Vagina (tissue), 2 donors: ENCODE measurements at regions not wholly inside any gene's neighbourhood (a gene's known extent, or its start where the extent isn't known, plus 50 kb on each side); places are given as distances from the start of the nearest gene placed in this dataset.

Experiments
- DNase-seq, 2 donors: peaks; one replicate each; pipeline ENCODE4 v3.0.0-alpha.2; 2017; ENCODE audit errors: extremely low spot score in 2 of 2
- H3K27ac ChIP-seq: fragments of 200-600 bp; sonication (generic); one replicate; pipeline ENCODE4 v1.5.1; 2019
- H3K27me3 ChIP-seq: fragments of 200-600 bp; sonication (generic); one replicate; pipeline ENCODE4 v1.5.1; 2019
- H3K36me3 ChIP-seq, 2 donors: fragments of 200-600 bp; sonication (generic); one replicate each; pipeline ENCODE4 v1.5.1; 2017 to 2019
- H3K4me1 ChIP-seq: fragments of 200-600 bp; sonication (generic); one replicate; pipeline ENCODE4 v1.5.1; 2019
- H3K4me3 ChIP-seq, 2 donors: fragments of 200-600 bp; sonication (generic); 1 replicate in 1 of 2; 2 replicates in 1 of 2; pipeline ENCODE4 v1.5.1; 2016 to 2019
- H3K9me3 ChIP-seq: fragments of 200-600 bp; sonication (generic); one replicate; pipeline ENCODE4 v1.5.1; 2019
- CTCF ChIP-seq, 3 experiments: fragments of 450-650 bp in 2 of 3; fragments of 200-600 bp in 1 of 3; sonication (generic) in 1 of 3; IDR thresholded peaks; one replicate each; pipeline ENCODE4 v1.5.1; 2017 to 2019; ENCODE audit warnings: antibody characterized with exemption in 3 of 3, mild to moderate bottlenecking in 2 of 3, moderate library complexity in 2 of 3
- POLR2A ChIP-seq, 2 donors: fragments of 450-650 bp; IDR thresholded peaks; one replicate each; pipeline ENCODE4 v1.6.1; 2017; ENCODE audit warnings: antibody characterized with exemption in 2 of 2, mild to moderate bottlenecking in 2 of 2, moderate library complexity in 2 of 2
- POLR2AphosphoS5 ChIP-seq, 2 donors: sonication (generic); formaldehyde crosslinking; IDR thresholded peaks; one replicate each; pipeline ENCODE4 v1.9.0; 2017; ENCODE audit warnings: antibody characterized with exemption in 2 of 2, mild to moderate bottlenecking in 2 of 2, low read depth in 1 of 2; ENCODE audit not compliant: insufficient read depth in 1 of 2
- intact Hi-C: fragments of 100-400 bp; cut with DNase I; formaldehyde crosslinking; loops from one replicate; pipeline ENCODE4 v1.15.1; 2023

DNA sequence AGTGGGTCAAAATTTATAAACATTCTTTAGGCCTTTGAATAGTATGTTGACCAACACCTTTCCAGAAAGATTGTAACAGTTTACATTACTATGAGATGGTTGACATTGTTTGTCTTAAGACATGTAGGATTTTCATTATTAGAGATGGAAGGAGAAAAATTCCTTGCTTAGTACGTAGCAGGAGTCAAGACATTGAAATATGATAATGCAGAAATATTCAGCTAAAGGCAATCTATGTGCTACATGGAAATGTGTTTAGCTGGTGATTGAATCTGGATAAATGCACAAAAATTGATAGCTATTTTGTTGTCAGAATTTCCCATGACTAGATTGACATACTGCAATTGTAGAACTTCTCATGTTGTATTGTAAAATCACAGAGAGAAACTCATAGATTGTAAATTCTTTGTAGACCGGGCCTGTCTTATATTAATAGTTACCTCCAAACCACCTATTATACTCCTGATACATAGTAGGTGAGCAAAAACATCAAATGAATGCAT lies 370.4 kb upstream of the CBLB start:
- no peak for DNase-seq
- intact Hi-C loops: no loop called here
- Histone ChIP-seq H3K4me1 (no peaks in the 10 kb centered on the region), H3K27ac (no peak overlapping the region), H3K9me3 (no peaks in the 10 kb centered on the region), H3K27me3 (no peaks in the 10 kb centered on the region), H3K36me3 (no peaks in the 10 kb centered on the region), H3K4me3 (no peak overlapping the region)
- TF ChIP-seq CTCF (IDR thresholded peaks at IDR 0.05) (no peak), POLR2AphosphoS5 (IDR thresholded peaks at IDR 0.05; ENCODE audit: insufficient read depth in 1 of 2, low read depth in 1 of 2) (no peak), POLR2A (IDR thresholded peaks at IDR 0.05) (no peak)

- Histone ChIP-seq H3K4me3 (no peak overlapping the region), H3K36me3 (no peaks in the 10 kb centered on the region), H3K4me1 (no peaks in the 10 kb centered on the region), H3K9me3 (no peaks in the 10 kb centered on the region), H3K27ac (no peak overlapping the region), H3K27me3 (no peaks in the 10 kb centered on the region)
- no peak for DNase-seq
- no peak for TF ChIP-seq POLR2AphosphoS5 (IDR thresholded peaks at IDR 0.05; ENCODE audit: insufficient read depth in 1 of 2, low read depth in 1 of 2)
- TF ChIP-seq POLR2A (IDR thresholded peaks at IDR 0.05): no peak
- TF ChIP-seq CTCF (IDR thresholded peaks at IDR 0.05): no peak
- intact Hi-C loops: no loop called here
Observed at GRCh38 chr3:106241593-106241992, 372.8 kb upstream of the CBLB start.

- Histone ChIP-seq H3K36me3 (no peaks in the 10 kb centered on the region), H3K27me3 (no peaks in the 10 kb centered on the region), H3K27ac (no peak overlapping the region), H3K9me3 (no peaks in the 10 kb centered on the region), H3K4me3 (no peak overlapping the region), H3K4me1 (no peaks in the 10 kb centered on the region)
- TF ChIP-seq POLR2AphosphoS5 (IDR thresholded peaks at IDR 0.05; ENCODE audit: insufficient read depth in 1 of 2, low read depth in 1 of 2) (no peak), POLR2A (IDR thresholded peaks at IDR 0.05) (no peak), CTCF (IDR thresholded peaks at IDR 0.05) (no peak)
- DNase-seq: no peak
- intact Hi-C loops: no loop called here
Observed at GRCh38 chr3:106242781-106243180, 374.0 kb upstream of the CBLB start.

GRCh38 chr3:106245400-106245799 lies 376.6 kb upstream of the CBLB start:
- TF ChIP-seq POLR2AphosphoS5 (IDR thresholded peaks at IDR 0.05; ENCODE audit: insufficient read depth in 1 of 2, low read depth in 1 of 2) (no peak), POLR2A (IDR thresholded peaks at IDR 0.05) (no peak), CTCF (IDR thresholded peaks at IDR 0.05) (no peak)
- H3K9me3 ChIP-seq: no peaks in the 10 kb centered on the region
- no peak overlapping the region for H3K4me3 ChIP-seq
- no peaks in the 10 kb centered on the region for H3K4me1 ChIP-seq
- intact Hi-C loops: no loop called here
- DNase-seq: no peak
- no peaks in the 10 kb centered on the region for H3K27me3 ChIP-seq
- no peak overlapping the region for H3K27ac ChIP-seq
- no peaks in the 10 kb centered on the region for H3K36me3 ChIP-seq

DNA sequence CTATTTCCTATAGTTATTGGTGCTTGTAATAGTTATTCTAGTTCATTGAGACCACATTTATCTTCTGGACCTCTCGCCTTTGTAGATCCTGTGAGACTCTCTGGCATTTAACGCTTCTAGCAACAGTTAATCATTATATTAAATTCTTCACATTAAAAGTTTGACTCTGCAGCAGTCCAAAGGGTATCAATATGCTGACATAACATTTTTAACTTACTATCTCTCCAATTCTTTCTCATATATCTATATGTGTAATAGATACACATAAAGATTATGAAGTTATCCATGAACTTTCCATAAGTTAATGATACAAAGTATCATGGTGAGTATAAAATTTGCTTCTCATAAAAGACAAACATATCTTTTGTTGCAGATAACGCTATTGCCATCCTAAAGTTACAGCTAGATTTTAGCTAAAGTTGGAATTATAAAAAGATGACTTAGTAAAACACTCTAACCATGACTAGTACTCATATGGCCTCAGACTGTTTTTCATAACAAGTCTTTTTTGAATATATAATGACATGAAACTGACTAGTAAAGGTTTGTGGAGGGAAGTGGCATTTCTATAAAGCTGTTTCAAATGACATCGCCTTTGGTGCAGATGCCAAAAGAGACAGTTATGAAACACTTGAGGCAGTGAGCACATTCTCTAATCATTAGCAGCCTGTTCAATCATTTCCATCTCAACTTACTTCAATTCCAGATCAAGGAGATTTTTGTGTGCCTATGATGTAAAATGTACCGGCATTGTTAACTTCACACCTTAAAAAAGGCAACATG lies 379.3 kb upstream of the CBLB start:
- Histone ChIP-seq H3K27ac (no peak overlapping the region), H3K36me3 (no peaks in the 10 kb centered on the region), H3K27me3 (no peaks in the 10 kb centered on the region), H3K9me3 (peaks cover 4% of the 10 kb centered on the region), H3K4me3 (no peak overlapping the region), H3K4me1 (no peaks in the 10 kb centered on the region)
- no peak for TF ChIP-seq CTCF (IDR thresholded peaks at IDR 0.05)
- no peak for TF ChIP-seq POLR2A (IDR thresholded peaks at IDR 0.05)
- TF ChIP-seq POLR2AphosphoS5 (IDR thresholded peaks at IDR 0.05; ENCODE audit: insufficient read depth in 1 of 2, low read depth in 1 of 2): no peak
- intact Hi-C loops: no loop called here
- DNase-seq: no peak
